Dermis microvascular lymphatic vessel endothelial cell (primary cell): ENCODE measurements at regions not wholly inside any gene's neighbourhood (a gene's known extent, or its start where the extent isn't known, plus 50 kb on each side); places are given as distances from the start of the nearest gene placed in this dataset.
"Not testable (repeated sequence)": the region's sequence is repeated elsewhere in the genome, so short reads cannot be mapped to it uniquely, and the experiment has no call there.

ENCODE experiments used
- DNase-seq, 2 donors: peaks; one replicate each; pipeline versions ENCODE4 v3.0.0 to v3.0.0-alpha.2; 2010; ENCODE audit warnings: low read depth in 2 of 2

GRCh38 chr4:149985981-149986380, 92.3 kb upstream of the DCLK2 start:
- DNase-seq = no peak

GRCh38 chr4:149986917-149987316, 91.3 kb upstream of the DCLK2 start:
- no peak for DNase-seq

GRCh38 chr4:149987330-149988086, 90.7 kb upstream of the DCLK2 start:
- DNase-seq = peak in 1 of 2 donors; percentile 92

GRCh38 chr4:149988087-149988410, 90.2 kb upstream of the DCLK2 start:
- DNase-seq = no peak

GRCh38 chr4:149993030-149993429, 85.2 kb upstream of the DCLK2 start:
- no peak for DNase-seq

GRCh38 chr4:149995134-149995756, 83.0 kb upstream of the DCLK2 start:
- DNase-seq = no peak

- DNase-seq = peak in 1 of 2 donors; percentile 57
Observed at GRCh38 chr4:149997881-149998421, 80.3 kb upstream of the DCLK2 start.

- DNase-seq = peak; percentile 70 to 82
Observed at GRCh38 chr4:149999485-150000074, 78.7 kb upstream of the DCLK2 start.

GRCh38 chr4:150001815-150002214, 76.4 kb upstream of the DCLK2 start:
- DNase-seq = no peak

GRCh38 chr4:150002561-150002960, 75.7 kb upstream of the DCLK2 start:
- DNase-seq = no peak

- peak in 1 of 2 donors; percentile 57 for DNase-seq
Observed at GRCh38 chr4:150004481-150004880, 73.8 kb upstream of the DCLK2 start.

GRCh38 chr4:150005537-150005936, 72.7 kb upstream of the DCLK2 start:
- DNase-seq = no peak

- DNase-seq = no peak
Observed at GRCh38 chr4:150006197-150006596, 72.0 kb upstream of the DCLK2 start.

- DNase-seq = no peak
Observed at GRCh38 chr4:150007512-150007911, 70.7 kb upstream of the DCLK2 start.

- no peak for DNase-seq
Observed at GRCh38 chr4:150008546-150008945, 69.7 kb upstream of the DCLK2 start.

GRCh38 chr4:150009533-150009932, 68.7 kb upstream of the DCLK2 start:
- DNase-seq = no peak

- peak; percentile 51 to 73 for DNase-seq
Observed at GRCh38 chr4:150010525-150011126, 67.6 kb upstream of the DCLK2 start.

- DNase-seq = no peak
Observed at GRCh38 chr4:150012851-150013360, 65.3 kb upstream of the DCLK2 start.

GRCh38 chr4:150015910-150016309, 62.3 kb upstream of the DCLK2 start:
- not testable (repeated sequence) for DNase-seq

- DNase-seq = not testable (repeated sequence)
Observed at GRCh38 chr4:150016621-150017020, 61.6 kb upstream of the DCLK2 start.

GRCh38 chr4:150018257-150018656, 60.0 kb upstream of the DCLK2 start:
- DNase-seq = no peak

- no peak for DNase-seq
Observed at GRCh38 chr4:150021483-150021882, 56.8 kb upstream of the DCLK2 start.
